SJCRH30 (cell line): ENCODE measurements at regions not wholly inside any gene's neighbourhood (a gene's known extent, or its start where the extent isn't known, plus 50 kb on each side); places are given as distances from the start of the nearest gene placed in this dataset.

Experiments
- DNase-seq, 2 experiments: peaks; one replicate each; pipeline ENCODE4 v3.0.0-alpha.2; 2015 to 2020
- H3K27ac ChIP-seq: fragments of 250-450 bp; sonication (Bioruptor Pico); 2 replicates; pipeline ENCODE4 v1.5.1; 2020; ENCODE audit warnings: mild to moderate bottlenecking, moderate library complexity
- H3K27me3 ChIP-seq: fragments of 250-450 bp; sonication (Bioruptor Pico); 2 replicates; pipeline ENCODE4 v1.5.1; 2020; ENCODE audit warnings: mild to moderate bottlenecking, moderate library complexity
- H3K36me3 ChIP-seq: fragments of 250-450 bp; sonication (Bioruptor Pico); 2 replicates; pipeline ENCODE4 v1.5.1; 2020; ENCODE audit warnings: mild to moderate bottlenecking, moderate library complexity
- H3K4me1 ChIP-seq: fragments of 250-450 bp; sonication (Bioruptor Pico); 2 replicates; pipeline ENCODE4 v1.5.1; 2020; ENCODE audit warnings: mild to moderate bottlenecking, moderate library complexity
- H3K4me3 ChIP-seq: fragments of 250-450 bp; sonication (Bioruptor Pico); 2 replicates; pipeline ENCODE4 v1.5.1; 2020; ENCODE audit warnings: mild to moderate bottlenecking, moderate library complexity
- H3K9me3 ChIP-seq: fragments of 250-450 bp; sonication (Bioruptor Pico); replicated peaks from 2 replicates; pipeline ENCODE4 v1.5.1; 2020; ENCODE audit warnings: mild to moderate bottlenecking, moderate library complexity

GRCh38 chr3:71865727-71866126 is 80.8 kb upstream of the PROK2 start:
- no peaks in the 10 kb centered on the region for H3K27me3 ChIP-seq
- H3K4me1 ChIP-seq: no peaks in the 10 kb centered on the region
- H3K4me3 ChIP-seq: no peak overlapping the region

GRCh38 chr3:71863563-71864190 is 78.7 kb upstream of the PROK2 start:
- H3K36me3 ChIP-seq: no peaks in the 10 kb centered on the region
- H3K4me1 ChIP-seq: no peaks in the 10 kb centered on the region
- H3K27me3 ChIP-seq: no peaks in the 10 kb centered on the region
- DNase-seq: no peak
- no peak overlapping the region for H3K4me3 ChIP-seq
- no peaks in the 10 kb centered on the region for H3K9me3 ChIP-seq
- no peak overlapping the region for H3K27ac ChIP-seq

More at GRCh38 chr3:71865727-71866126, 80.8 kb upstream of the PROK2 start:
- Histone ChIP-seq H3K9me3 (no peaks in the 10 kb centered on the region), H3K36me3 (no peaks in the 10 kb centered on the region), H3K27ac (no peak overlapping the region)
- DNase-seq: no peak

- H3K27ac ChIP-seq: no peak overlapping the region
- no peaks in the 10 kb centered on the region for H3K4me1 ChIP-seq
- DNase-seq: no peak
- no peaks in the 10 kb centered on the region for H3K27me3 ChIP-seq
- H3K9me3 ChIP-seq: no peaks in the 10 kb centered on the region
- no peaks in the 10 kb centered on the region for H3K36me3 ChIP-seq
- H3K4me3 ChIP-seq: no peak overlapping the region
Measured at GRCh38 chr3:71862371-71863140, 77.6 kb upstream of the PROK2 start.

GRCh38 chr3:71859123-71859519 is 74.2 kb upstream of the PROK2 start:
- Histone ChIP-seq H3K27ac (no peak overlapping the region), H3K9me3 (no peaks in the 10 kb centered on the region), H3K36me3 (no peaks in the 10 kb centered on the region), H3K4me3 (no peak overlapping the region), H3K27me3 (no peaks in the 10 kb centered on the region), H3K4me1 (no peaks in the 10 kb centered on the region)
- peak in 1 of 2 experiments; percentile 13 for DNase-seq

- Histone ChIP-seq H3K27me3 (no peaks in the 10 kb centered on the region), H3K4me3 (no peak overlapping the region), H3K27ac (no peak overlapping the region), H3K4me1 (no peaks in the 10 kb centered on the region), H3K36me3 (no peaks in the 10 kb centered on the region), H3K9me3 (no peaks in the 10 kb centered on the region)
- no peak for DNase-seq
Measured at GRCh38 chr3:71858503-71859122, 73.7 kb upstream of the PROK2 start.

- no peak for DNase-seq
- Histone ChIP-seq H3K27ac (no peak overlapping the region), H3K9me3 (no peaks in the 10 kb centered on the region), H3K36me3 (no peaks in the 10 kb centered on the region), H3K4me1 (no peaks in the 10 kb centered on the region), H3K27me3 (no peaks in the 10 kb centered on the region), H3K4me3 (no peak overlapping the region)
Measured at GRCh38 chr3:71857956-71858355, 73.0 kb upstream of the PROK2 start.

GRCh38 chr3:71854706-71855105 is 69.8 kb upstream of the PROK2 start:
- no peak for DNase-seq
- Histone ChIP-seq H3K27me3 (no peaks in the 10 kb centered on the region), H3K4me1 (no peaks in the 10 kb centered on the region), H3K4me3 (no peak overlapping the region), H3K9me3 (no peaks in the 10 kb centered on the region), H3K36me3 (no peaks in the 10 kb centered on the region), H3K27ac (no peak overlapping the region)

GRCh38 chr3:71854096-71854495 is 69.1 kb upstream of the PROK2 start:
- DNase-seq: no peak
- no peaks in the 10 kb centered on the region for H3K4me1 ChIP-seq
- H3K36me3 ChIP-seq: no peaks in the 10 kb centered on the region
- H3K27ac ChIP-seq: no peak overlapping the region
- H3K9me3 ChIP-seq: no peaks in the 10 kb centered on the region
- H3K4me3 ChIP-seq: no peak overlapping the region
- no peaks in the 10 kb centered on the region for H3K27me3 ChIP-seq

GRCh38 chr3:71851878-71852277 is 66.9 kb upstream of the PROK2 start:
- Histone ChIP-seq H3K27ac (no peak overlapping the region), H3K4me3 (no peak overlapping the region), H3K4me1 (no peaks in the 10 kb centered on the region), H3K36me3 (no peaks in the 10 kb centered on the region), H3K27me3 (no peaks in the 10 kb centered on the region), H3K9me3 (no peaks in the 10 kb centered on the region)
- no peak for DNase-seq

- Histone ChIP-seq H3K27me3 (no peaks in the 10 kb centered on the region), H3K4me3 (no peak overlapping the region), H3K4me1 (no peaks in the 10 kb centered on the region), H3K9me3 (no peaks in the 10 kb centered on the region), H3K36me3 (no peaks in the 10 kb centered on the region), H3K27ac (no peak overlapping the region)
- no peak for DNase-seq
Measured at GRCh38 chr3:71850654-71851053, 65.7 kb upstream of the PROK2 start.

GRCh38 chr3:71849681-71850080 is 64.7 kb upstream of the PROK2 start:
- Histone ChIP-seq H3K36me3 (no peaks in the 10 kb centered on the region), H3K27ac (no peak overlapping the region), H3K27me3 (no peaks in the 10 kb centered on the region), H3K4me3 (no peak overlapping the region), H3K9me3 (no peaks in the 10 kb centered on the region), H3K4me1 (no peaks in the 10 kb centered on the region)
- DNase-seq: no peak

GRCh38 chr3:71847794-71848193 is 62.8 kb upstream of the PROK2 start:
- no peak for DNase-seq
- Histone ChIP-seq H3K36me3 (no peaks in the 10 kb centered on the region), H3K4me3 (no peak overlapping the region), H3K9me3 (no peaks in the 10 kb centered on the region), H3K27ac (no peak overlapping the region), H3K4me1 (no peaks in the 10 kb centered on the region), H3K27me3 (no peaks in the 10 kb centered on the region)

GRCh38 chr3:71846185-71846584 is 61.2 kb upstream of the PROK2 start:
- no peaks in the 10 kb centered on the region for H3K36me3 ChIP-seq
- H3K9me3 ChIP-seq: no peaks in the 10 kb centered on the region
- peak; percentile 4 to 20 for DNase-seq
- no peak overlapping the region for H3K27ac ChIP-seq
- H3K4me3 ChIP-seq: no peak overlapping the region
- H3K4me1 ChIP-seq: no peaks in the 10 kb centered on the region
- no peaks in the 10 kb centered on the region for H3K27me3 ChIP-seq

- no peaks in the 10 kb centered on the region for H3K36me3 ChIP-seq
Measured at GRCh38 chr3:71843071-71843470, 58.1 kb upstream of the PROK2 start.

GRCh38 chr3:71838406-71838805 is 53.5 kb upstream of the PROK2 start:
- Histone ChIP-seq H3K36me3 (no peaks in the 10 kb centered on the region), H3K4me1 (no peaks in the 10 kb centered on the region), H3K27ac (no peak overlapping the region), H3K4me3 (no peak overlapping the region), H3K27me3 (no peaks in the 10 kb centered on the region), H3K9me3 (no peaks in the 10 kb centered on the region)
- no peak for DNase-seq

More at GRCh38 chr3:71843071-71843470, 58.1 kb upstream of the PROK2 start:
- no peaks in the 10 kb centered on the region for H3K27me3 ChIP-seq
- H3K27ac ChIP-seq: no peak overlapping the region
- H3K4me1 ChIP-seq: no peaks in the 10 kb centered on the region
- no peaks in the 10 kb centered on the region for H3K9me3 ChIP-seq
- no peak for DNase-seq
- no peak overlapping the region for H3K4me3 ChIP-seq
